Heart right ventricle (tissue), 16 donors: ENCODE measurements at regions not wholly inside any gene's neighbourhood (a gene's known extent, or its start where the extent isn't known, plus 50 kb on each side); places are given as distances from the start of the nearest gene placed in this dataset.

Source experiments
- ATAC-seq, 8 donors: fragments of 200-7000 bp; cut with Tn5 transposase; one replicate each; pipeline ENCODE4 v1.9.1; 2020; ENCODE audit warnings: mild to moderate bottlenecking in 8 of 8, moderate library complexity in 8 of 8, moderate number of reproducible peaks in 1 of 8
- DNase-seq, 2 donors: peaks; one replicate each; pipeline ENCODE4 v3.0.0-alpha.2; 2020
- H3K27ac ChIP-seq, 10 donors: fragments of 200-600 bp; sonication (generic) in 2 of 10; one replicate each; pipeline versions ENCODE4 v1.5.0 to v1.8.0; 2020 to 2022; ENCODE audit warnings: mild to moderate bottlenecking in 3 of 10
- H3K27me3 ChIP-seq, 7 donors: fragments of 200-600 bp; one replicate each; pipeline ENCODE4 v1.8.0; 2021 to 2022; ENCODE audit warnings: mild to moderate bottlenecking in 2 of 7
- H3K36me3 ChIP-seq, 9 donors: fragments of 200-600 bp; sonication (generic) in 1 of 9; one replicate each; pipeline versions ENCODE4 v1.5.0 to v1.8.0; 2020 to 2022; ENCODE audit warnings: mild to moderate bottlenecking in 2 of 9
- H3K4me1 ChIP-seq, 9 donors: fragments of 200-600 bp; sonication (generic) in 1 of 9; one replicate each; pipeline versions ENCODE4 v1.5.0 to v1.8.0; 2020 to 2022; ENCODE audit warnings: mild to moderate bottlenecking in 4 of 9
- H3K4me3 ChIP-seq, 10 donors: fragments of 200-600 bp; sonication (generic) in 2 of 10; one replicate each; pipeline versions ENCODE4 v1.5.0 to v1.8.0; 2020 to 2022; ENCODE audit warnings: mild to moderate bottlenecking in 7 of 10, moderate library complexity in 2 of 10
- H3K9me3 ChIP-seq, 11 donors: fragments of 200-600 bp in 10 of 11; sonication (generic) in 2 of 11; one replicate each; pipeline versions ENCODE4 v1.5.0 to v1.8.0; 2013 to 2022; ENCODE audit warnings: mild to moderate bottlenecking in 2 of 11, control low read depth in 1 of 11, moderate library complexity in 1 of 11
- WGBS, 2 donors: extraction: QIAGEN DNeasy Blood & Tissue Kit; methylation state at CpG; one replicate each; pipeline ENCODE4 v1.1.7; 2013; ENCODE audit warnings: inconsistent platforms in 1 of 2; 5-methylcytosine and 5-hydroxymethylcytosine counted together
- intact Hi-C, 10 donors: fragments of 100-400 bp; cut with DNase I; formaldehyde crosslinking; loops; one replicate each; pipeline versions ENCODE4 v1.11.1 to v1.14.2; 2022
- TF ChIP-seq, protein P1 (sequence below), 9 donors: fragments of 200-600 bp; sonication (generic) in 2 of 9; IDR thresholded peaks; one replicate each; pipeline versions ENCODE4 v1.5.0 to v1.8.0; 2021 to 2022; ENCODE audit warnings: antibody characterized with exemption in 9 of 9, mild to moderate bottlenecking in 5 of 9, moderate library complexity in 1 of 9
- donor health status: Arrhythmogenic right ventricular cardiomyopathy.
- donor health status: ischemic (EF 13 %, LVEDD 7.1; RV severe dilation, severe dysfunction).
- donor health status: healthy with polysubstance abuse.
- donor health status: DM: no; HTN: yes; CAD: no.
- donor health status: DM: no; HTN: no; CAD: no.
- donor health status: ischemic (EF 25% LVEDD 6.9; RV normal size, moderate dysfunction).
- donor health status: ischemic (EF 25% LVEDD 5.7; RV mildly dilated, moderate dysfunction).
- donor health status: healthy.
- donor health status: DM: yes; HTN: yes; CAD: no.
- donor health status: Ischemic cardiomyopathy.
- donor health status: ischemic (EF 35%, LVEDD 5.7; RV mildly dilated, moderate dysfunction).
- donor health status: nonischemic (EF 11% LVEDD 7.7; RV severe dilation, severe dysfunction).
- donor health status: DM: yes; HTN: yes; CAD: no.
- donor health status: PGD.
- donor health status: ischemic (EF 29% LVEDD 5.4; RV normal size, mild dysfunction).
- donor health status: nonischemic (EF 23%, LVEDD 6.1; RV moderate dilation, normal function).

DNA sequence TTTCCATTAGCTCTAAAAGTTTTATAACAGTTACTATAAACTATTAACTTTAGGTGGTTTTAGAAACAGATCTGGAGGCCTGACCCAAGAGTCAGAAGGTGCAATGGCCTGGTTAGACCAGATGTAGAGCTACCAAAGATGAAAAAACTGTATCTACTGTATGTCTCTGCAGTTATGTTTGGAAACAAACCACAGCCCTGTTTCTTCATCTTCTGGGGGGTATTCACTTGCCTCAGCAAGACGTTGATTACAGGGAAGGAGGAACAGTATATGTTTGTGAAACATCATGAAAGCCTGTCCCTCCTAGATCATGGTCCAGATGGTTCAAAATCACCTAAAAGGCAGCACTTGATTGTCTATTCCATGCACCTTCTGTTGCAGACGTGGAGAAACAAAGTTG lies 220.2 kb downstream of the SUCLG1 start:
- no peak overlapping the region for H3K4me3 ChIP-seq
- TF ChIP-seq, protein P1, sequence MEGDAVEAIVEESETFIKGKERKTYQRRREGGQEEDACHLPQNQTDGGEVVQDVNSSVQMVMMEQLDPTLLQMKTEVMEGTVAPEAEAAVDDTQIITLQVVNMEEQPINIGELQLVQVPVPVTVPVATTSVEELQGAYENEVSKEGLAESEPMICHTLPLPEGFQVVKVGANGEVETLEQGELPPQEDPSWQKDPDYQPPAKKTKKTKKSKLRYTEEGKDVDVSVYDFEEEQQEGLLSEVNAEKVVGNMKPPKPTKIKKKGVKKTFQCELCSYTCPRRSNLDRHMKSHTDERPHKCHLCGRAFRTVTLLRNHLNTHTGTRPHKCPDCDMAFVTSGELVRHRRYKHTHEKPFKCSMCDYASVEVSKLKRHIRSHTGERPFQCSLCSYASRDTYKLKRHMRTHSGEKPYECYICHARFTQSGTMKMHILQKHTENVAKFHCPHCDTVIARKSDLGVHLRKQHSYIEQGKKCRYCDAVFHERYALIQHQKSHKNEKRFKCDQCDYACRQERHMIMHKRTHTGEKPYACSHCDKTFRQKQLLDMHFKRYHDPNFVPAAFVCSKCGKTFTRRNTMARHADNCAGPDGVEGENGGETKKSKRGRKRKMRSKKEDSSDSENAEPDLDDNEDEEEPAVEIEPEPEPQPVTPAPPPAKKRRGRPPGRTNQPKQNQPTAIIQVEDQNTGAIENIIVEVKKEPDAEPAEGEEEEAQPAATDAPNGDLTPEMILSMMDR (IDR thresholded peaks at IDR 0.05) = no peak
- H3K36me3 ChIP-seq = no peaks in the 10 kb centered on the region
- ATAC-seq (no peak), DNase-seq (no peak)
- WGBS, 2 donors = 41 to 44% methylated on average over 2 of the region's 2 CpGs
- H3K9me3 ChIP-seq = no peaks in the 10 kb centered on the region
- intact Hi-C loops = no loop called here
- no peaks in the 10 kb centered on the region for H3K4me1 ChIP-seq
- no peak overlapping the region for H3K27ac ChIP-seq
- H3K27me3 ChIP-seq = peaks cover 0 to 6% (median 0%) of the 10 kb centered on the region in 7 donors

DNA sequence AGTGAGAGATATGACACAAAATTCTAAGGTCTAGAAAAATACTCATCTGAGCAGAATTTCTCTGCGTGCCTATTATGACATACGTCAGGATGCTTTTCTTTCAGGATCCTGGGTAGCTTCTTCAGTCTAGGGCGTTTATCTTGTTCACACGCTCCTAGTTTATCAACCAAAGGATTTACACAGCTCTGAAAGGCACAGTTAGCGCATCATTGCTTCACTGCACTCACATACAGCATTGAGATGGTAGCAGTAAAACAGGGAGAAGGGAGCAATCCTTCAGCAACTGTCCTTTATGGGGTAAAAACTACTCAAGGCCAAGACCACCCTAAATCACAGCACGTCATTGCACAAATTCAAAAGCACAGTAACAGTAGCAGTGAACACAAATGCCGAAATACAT lies 222.8 kb downstream of the SUCLG1 start:
- TF ChIP-seq, protein P1 (IDR thresholded peaks at IDR 0.05) = no peak
- ATAC-seq (no peak), DNase-seq (no peak)
- no peak overlapping the region for H3K4me3 ChIP-seq
- no peaks in the 10 kb centered on the region for H3K9me3 ChIP-seq
- H3K36me3 ChIP-seq = no peaks in the 10 kb centered on the region
- H3K27ac ChIP-seq = no peak overlapping the region
- intact Hi-C loops = no loop called here
- 77 to 81% methylated on average over 7 of the region's 7 CpGs for WGBS, 2 donors
- H3K27me3 ChIP-seq = no peaks in the 10 kb centered on the region
- H3K4me1 ChIP-seq = no peaks in the 10 kb centered on the region

DNA sequence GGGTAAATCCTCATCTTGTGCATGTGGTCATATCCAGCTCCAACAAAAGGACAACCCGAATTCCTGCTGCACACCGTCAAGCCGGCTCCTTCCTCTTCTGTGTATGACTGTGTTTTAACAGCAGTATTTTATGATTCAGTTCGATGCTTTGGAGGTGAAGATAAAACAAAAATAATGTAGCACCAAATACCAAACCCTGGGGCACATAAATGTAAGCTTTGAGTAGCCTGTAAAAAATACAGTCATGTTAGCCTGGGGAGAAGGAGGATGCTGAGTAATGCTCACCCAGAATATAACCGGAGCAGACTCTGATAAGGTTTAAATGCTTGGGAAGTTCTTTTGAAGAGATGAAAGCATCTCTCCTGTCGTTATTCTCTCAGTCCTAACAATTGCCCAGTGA lies 225.0 kb downstream of the SUCLG1 start:
- intact Hi-C loops = no loop called here
- Histone ChIP-seq H3K4me3 (no peak overlapping the region), H3K4me1 (no peaks in the 10 kb centered on the region), H3K36me3 (no peaks in the 10 kb centered on the region), H3K27ac (no peak overlapping the region), H3K9me3 (no peaks in the 10 kb centered on the region), H3K27me3 (no peaks in the 10 kb centered on the region)
- TF ChIP-seq, protein P1 (IDR thresholded peaks at IDR 0.05) = no peak
- WGBS, 2 donors = 59 to 61% methylated on average over 6 of the region's 6 CpGs
- no peak for DNase-seq
- no peak for ATAC-seq

DNA sequence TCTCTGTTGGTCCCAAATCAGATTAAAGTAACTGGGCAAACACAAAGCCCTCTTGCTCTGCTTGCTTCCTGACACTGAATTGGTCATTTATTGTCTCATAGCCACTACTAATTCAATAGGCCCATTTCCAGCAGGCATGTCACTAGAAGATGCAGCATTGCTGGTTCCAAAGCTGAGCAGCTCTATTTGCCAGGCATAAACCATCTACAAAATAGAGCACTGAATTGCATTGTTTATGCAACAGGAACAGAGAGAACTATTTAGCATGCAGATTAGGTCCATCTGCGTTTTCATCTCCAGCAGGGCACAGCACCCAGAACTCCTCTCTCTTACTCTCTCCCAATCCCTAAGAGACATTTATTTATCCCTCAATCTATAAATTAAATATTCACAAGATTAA lies 227.6 kb downstream of the SUCLG1 start:
- DNase-seq (no peak), ATAC-seq (no peak)
- Histone ChIP-seq H3K27ac (no peak overlapping the region), H3K36me3 (no peaks in the 10 kb centered on the region), H3K9me3 (no peaks in the 10 kb centered on the region), H3K27me3 (no peaks in the 10 kb centered on the region), H3K4me3 (no peak overlapping the region), H3K4me1 (no peaks in the 10 kb centered on the region)
- intact Hi-C loops = no loop called here
- TF ChIP-seq, protein P1 (IDR thresholded peaks at IDR 0.05) = no peak
- 77 to 87% methylated on average over 1 of the region's 1 CpG for WGBS, 2 donors

DNA sequence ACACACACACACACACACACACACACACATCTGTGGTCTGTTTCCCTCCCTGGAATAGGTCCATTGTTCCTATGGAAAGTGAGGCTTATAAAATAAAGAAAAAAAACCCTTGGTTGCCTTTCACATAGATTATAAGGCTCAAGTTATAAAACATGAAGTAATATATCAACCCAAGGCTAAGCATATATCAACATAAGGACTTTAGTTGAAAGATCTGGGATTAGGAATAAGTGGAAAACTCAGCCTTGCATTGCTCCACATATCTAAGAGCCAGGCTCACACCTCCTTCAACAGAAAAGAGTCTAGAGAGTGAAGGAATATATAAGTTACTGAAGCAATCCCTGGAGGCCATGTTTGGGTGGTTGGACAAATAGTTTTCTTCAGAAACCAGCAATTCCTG lies 235.0 kb downstream of the SUCLG1 start:
- no peak overlapping the region for H3K27ac ChIP-seq
- no peaks in the 10 kb centered on the region for H3K4me1 ChIP-seq
- TF ChIP-seq, protein P1 (IDR thresholded peaks at IDR 0.05) = no peak
- H3K4me3 ChIP-seq = no peak overlapping the region
- no peaks in the 10 kb centered on the region for H3K36me3 ChIP-seq
- H3K27me3 ChIP-seq = peaks cover 0 to 5% (median 0%) of the 10 kb centered on the region in 7 donors
- ATAC-seq (no peak), DNase-seq (no peak)
- peaks cover 0 to 8% (median 0%) of the 10 kb centered on the region in 11 donors for H3K9me3 ChIP-seq
- intact Hi-C loops = no loop called here
